ENCODE measurements at regions not wholly inside any gene's neighbourhood (a gene's known extent, or its start where the extent isn't known, plus 50 kb on each side); places are given as distances from the start of the nearest gene placed in this dataset.
"Not testable (repeated sequence)": the region's sequence is repeated elsewhere in the genome, so short reads cannot be mapped to it uniquely, and the experiment has no call there.

GRCh38 chr21:32867597-32867996 is 96.0 kb upstream of the PAXBP1 start:
- no peak for TF ChIP-seq CTCF (conservative IDR thresholded peaks at IDR 0.05; ENCODE audit: low read length)
- no peak overlapping the region for H3K4me3 ChIP-seq (ENCODE audit: low read length)
- DNase-seq (ENCODE audit: low read depth), result no peak

GRCh38 chr21:32868631-32869454 is 97.3 kb upstream of the PAXBP1 start:
- TF ChIP-seq CTCF (conservative IDR thresholded peaks at IDR 0.05; ENCODE audit: low read length), result no peak
- no peak for DNase-seq (ENCODE audit: low read depth)
- H3K4me3 ChIP-seq (ENCODE audit: low read length), result no peak overlapping the region

GRCh38 chr21:32869459-32869858 is 97.9 kb upstream of the PAXBP1 start:
- TF ChIP-seq CTCF (conservative IDR thresholded peaks at IDR 0.05; ENCODE audit: low read length), result no peak
- DNase-seq (ENCODE audit: low read depth), result no peak
- H3K4me3 ChIP-seq (ENCODE audit: low read length), result no peak overlapping the region

GRCh38 chr21:32876426-32876825 is 104.9 kb upstream of the PAXBP1 start:
- no peak for DNase-seq (ENCODE audit: low read depth)
- H3K4me3 ChIP-seq (ENCODE audit: low read length), result no peak overlapping the region
- TF ChIP-seq CTCF (conservative IDR thresholded peaks at IDR 0.05; ENCODE audit: low read length), result no peak

GRCh38 chr21:32877888-32878287 is 106.3 kb upstream of the PAXBP1 start:
- not testable (repeated sequence) for DNase-seq (ENCODE audit: low read depth); H3K4me3 ChIP-seq (ENCODE audit: low read length)

GRCh38 chr21:32878661-32879060 is 107.1 kb upstream of the PAXBP1 start:
- no peak for DNase-seq (ENCODE audit: low read depth)
- TF ChIP-seq CTCF (conservative IDR thresholded peaks at IDR 0.05; ENCODE audit: low read length), result no peak
- H3K4me3 ChIP-seq (ENCODE audit: low read length), result no peak overlapping the region

GRCh38 chr21:32881458-32881857 is 109.9 kb upstream of the PAXBP1 start:
- H3K4me3 ChIP-seq (ENCODE audit: low read length), result no peak overlapping the region
- no peak for TF ChIP-seq CTCF (conservative IDR thresholded peaks at IDR 0.05; ENCODE audit: low read length)
- no peak for DNase-seq (ENCODE audit: low read depth)

Measured in AG10803 (cell line).